ENCODE measurements at regions not wholly inside any gene's neighbourhood (a gene's known extent, or its start where the extent isn't known, plus 50 kb on each side); places are given as distances from the start of the nearest gene placed in this dataset.
"Not testable (repeated sequence)": the region's sequence is repeated elsewhere in the genome, so short reads cannot be mapped to it uniquely, and the experiment has no call there.

- intact Hi-C loops (cut with micrococcal nuclease): no loop called here
- Histone ChIP-seq H3K4me1 (peaks cover 8% of the 10 kb centered on the region), H3K36me3 (no peaks in the 10 kb centered on the region), H3K9me3 (replicated peaks) (no peaks in the 10 kb centered on the region), H3K4me3 (no peak overlapping the region), H3K27ac (replicated peaks) (no peak overlapping the region), H3K27me3 (ENCODE audit: low read depth) (peaks cover 29% of the 10 kb centered on the region)
- no peak for DNase-seq
- no peak for TF ChIP-seq CTCF (IDR thresholded peaks at IDR 0.05; ENCODE audit: borderline replicate concordance)
Observed at GRCh38 chr21:35716876-35717565, 343.3 kb downstream of the SETD4 start.

- intact Hi-C loops (cut with micrococcal nuclease): no loop called here
- no peak for TF ChIP-seq CTCF (IDR thresholded peaks at IDR 0.05; ENCODE audit: borderline replicate concordance)
- no peak for DNase-seq
- no peaks in the 10 kb centered on the region for H3K4me1 ChIP-seq
- H3K4me3 ChIP-seq: no peak overlapping the region
- H3K27ac ChIP-seq (replicated peaks): no peak overlapping the region
- no peaks in the 10 kb centered on the region for H3K36me3 ChIP-seq
- no peaks in the 10 kb centered on the region for H3K9me3 ChIP-seq (replicated peaks)
- peaks cover 32% of the 10 kb centered on the region for H3K27me3 ChIP-seq (ENCODE audit: low read depth)
Observed at GRCh38 chr21:35713914-35714313, 346.4 kb downstream of the SETD4 start.

GRCh38 chr21:35711661-35712060 lies 348.7 kb downstream of the SETD4 start:
- H3K4me1 ChIP-seq: no peaks in the 10 kb centered on the region
- peaks cover 49% of the 10 kb centered on the region for H3K27me3 ChIP-seq (ENCODE audit: low read depth)
- no peaks in the 10 kb centered on the region for H3K9me3 ChIP-seq (replicated peaks)
- no peak for DNase-seq
- no peak overlapping the region for H3K27ac ChIP-seq (replicated peaks)
- intact Hi-C loops (cut with micrococcal nuclease): no loop called here
- H3K4me3 ChIP-seq: no peak overlapping the region
- no peaks in the 10 kb centered on the region for H3K36me3 ChIP-seq
- no peak for TF ChIP-seq CTCF (IDR thresholded peaks at IDR 0.05; ENCODE audit: borderline replicate concordance)

DNA sequence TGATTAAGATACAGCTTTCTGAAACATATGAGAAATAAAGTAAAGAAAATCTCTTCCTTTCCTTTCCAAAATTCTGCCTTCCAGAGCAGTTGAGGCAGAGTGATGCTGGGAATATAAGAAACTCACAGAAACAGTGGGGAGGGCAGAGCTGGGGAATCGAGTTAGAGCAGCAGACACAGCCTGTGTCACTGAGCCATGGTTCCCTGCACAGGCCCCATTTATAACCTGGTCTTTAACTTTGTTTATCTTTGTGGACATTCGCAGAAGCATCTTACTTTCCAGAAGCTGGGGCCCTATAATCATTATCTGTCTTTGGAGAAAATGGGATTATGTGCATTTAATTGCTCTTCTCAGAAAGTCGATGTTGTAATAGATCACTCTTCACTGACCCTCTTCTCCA lies 349.1 kb downstream of the SETD4 start:
- H3K4me1 ChIP-seq: no peaks in the 10 kb centered on the region
- H3K9me3 ChIP-seq (replicated peaks): no peaks in the 10 kb centered on the region
- no peaks in the 10 kb centered on the region for H3K36me3 ChIP-seq
- no peak for TF ChIP-seq CTCF (IDR thresholded peaks at IDR 0.05; ENCODE audit: borderline replicate concordance)
- intact Hi-C loops (cut with micrococcal nuclease): no loop called here
- H3K4me3 ChIP-seq: no peak overlapping the region
- DNase-seq: no peak
- no peak overlapping the region for H3K27ac ChIP-seq (replicated peaks)
- H3K27me3 ChIP-seq (ENCODE audit: low read depth): peaks cover 50% of the 10 kb centered on the region

DNA sequence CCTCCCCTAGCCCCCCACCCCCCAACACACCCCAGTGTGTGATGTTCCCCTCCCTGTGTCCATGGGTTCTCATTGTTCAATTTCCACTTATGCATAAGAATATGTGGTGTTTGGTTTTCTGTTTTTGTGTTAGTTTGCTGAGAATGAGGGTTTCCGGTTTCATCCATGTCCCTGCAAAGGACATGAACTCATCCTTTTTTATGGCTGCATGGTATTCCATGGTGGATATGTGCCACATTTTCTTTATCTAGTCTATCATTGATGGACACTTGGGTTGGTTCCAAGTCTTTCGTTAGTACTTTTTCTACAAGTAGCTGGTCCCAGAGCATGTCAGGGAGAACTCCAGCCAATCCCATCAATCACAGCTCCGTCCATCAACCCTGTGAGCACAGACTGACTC lies 350.3 kb downstream of the SETD4 start:
- H3K4me1 ChIP-seq; H3K36me3 ChIP-seq; intact Hi-C loops (cut with micrococcal nuclease); DNase-seq; H3K4me3 ChIP-seq; H3K27ac ChIP-seq (replicated peaks); H3K9me3 ChIP-seq (replicated peaks): not testable (repeated sequence)
- peaks cover 56% of the 10 kb centered on the region for H3K27me3 ChIP-seq (ENCODE audit: low read depth)

DNA sequence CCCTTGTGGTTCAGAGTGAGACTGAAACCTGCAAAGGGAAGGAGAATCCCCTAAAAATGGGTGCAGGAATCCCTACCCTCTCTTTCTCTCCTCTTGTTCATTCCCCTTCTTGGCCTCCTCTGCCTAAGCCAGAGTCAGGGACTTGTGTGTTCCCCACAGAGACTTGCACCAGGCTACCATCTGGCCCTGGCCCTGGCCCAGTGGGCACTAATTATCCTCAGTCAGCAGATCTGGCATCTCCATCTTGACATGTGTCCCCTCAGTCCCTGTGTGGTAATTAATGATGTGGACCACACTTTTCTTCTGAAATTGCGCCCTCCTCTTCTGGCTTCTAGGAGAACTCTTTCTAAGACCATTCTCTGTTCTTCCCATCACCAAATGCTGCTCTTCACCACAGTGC lies 354.4 kb downstream of the SETD4 start:
- no peak for TF ChIP-seq CTCF (IDR thresholded peaks at IDR 0.05; ENCODE audit: borderline replicate concordance)
- Histone ChIP-seq H3K4me3 (no peak overlapping the region), H3K4me1 (no peaks in the 10 kb centered on the region), H3K27ac (replicated peaks) (no peak overlapping the region), H3K27me3 (ENCODE audit: low read depth) (peaks cover 60% of the 10 kb centered on the region), H3K9me3 (replicated peaks) (no peaks in the 10 kb centered on the region), H3K36me3 (no peaks in the 10 kb centered on the region)
- intact Hi-C loops (cut with micrococcal nuclease): no loop called here
- no peak for DNase-seq

All from left ventricle myocardium inferior (tissue), 1 donor.